HL-60 (cell line): ENCODE measurements at regions not wholly inside any gene's neighbourhood (a gene's known extent, or its start where the extent isn't known, plus 50 kb on each side); places are given as distances from the start of the nearest gene placed in this dataset.
"Not testable (repeated sequence)": the region's sequence is repeated elsewhere in the genome, so short reads cannot be mapped to it uniquely, and the experiment has no call there.

Experiments
- DNase-seq, 2 experiments: peaks; one replicate each; pipeline ENCODE4 v3.0.0-alpha.2; 2010 to 2020; ENCODE audit warnings: low read depth in 1 of 2, low spot score in 1 of 2
- H3K27ac ChIP-seq: fragments of 250-450 bp; sonication (Bioruptor Pico); replicated peaks from 2 replicates; pipeline ENCODE4 v1.5.1; 2020; ENCODE audit warnings: mild to moderate bottlenecking, moderate library complexity
- H3K27me3 ChIP-seq: fragments of 250-450 bp; sonication (Bioruptor Pico); 2 replicates; pipeline ENCODE4 v1.5.1; 2021; ENCODE audit warnings: mild to moderate bottlenecking, moderate library complexity; ENCODE audit not compliant: insufficient read depth, poor library complexity, severe bottlenecking
- H3K4me3 ChIP-seq: replicated peaks from 2 replicates; pipeline ENCODE4 v1.5.1; 2011; ENCODE audit warnings: mild to moderate bottlenecking, control low read depth, low read length; ENCODE audit not compliant: insufficient read depth
- CTCF ChIP-seq: IDR thresholded peaks from one replicate; pipeline ENCODE4 v1.5.1; 2011; ENCODE audit warnings: low read length, control low read depth, inconsistent platforms; ENCODE audit not compliant: insufficient read depth
- GABPA ChIP-seq: IDR thresholded peaks from 2 replicates; pipeline ENCODE4 v1.6.1; 2012; ENCODE audit warnings: low read depth
- POLR2AphosphoS5 ChIP-seq: IDR thresholded peaks from 2 replicates; pipeline ENCODE4 v1.6.1; 2012; ENCODE audit warnings: low read depth
- REST ChIP-seq: IDR thresholded peaks from 2 replicates; pipeline ENCODE4 v1.6.1; 2012; ENCODE audit warnings: low read depth; ENCODE audit not compliant: insufficient replicate concordance
- SPI1 ChIP-seq: IDR thresholded peaks from 2 replicates; pipeline ENCODE4 v1.6.1; 2012; ENCODE audit warnings: low read depth, mild to moderate bottlenecking, borderline replicate concordance

- no peak for DNase-seq
- no peak overlapping the region for H3K4me3 ChIP-seq
- no peaks in the 10 kb centered on the region for H3K27me3 ChIP-seq
- H3K27ac ChIP-seq = no peak overlapping the region
- no peak for TF ChIP-seq REST
- TF ChIP-seq POLR2AphosphoS5 = no peak
- no peak for TF ChIP-seq GABPA
- TF ChIP-seq CTCF = no peak
- TF ChIP-seq SPI1 = no peak
These were observed 78.9 kb upstream of the AMN1 start for GRCh38 chr12:31807773-31808097.

GRCh38 chr12:31807081-31807772, 78.4 kb upstream of the AMN1 start:
- not testable (repeated sequence) for H3K27me3 ChIP-seq, H3K27ac ChIP-seq, DNase-seq, H3K4me3 ChIP-seq

GRCh38 chr12:31805681-31806080, 76.9 kb upstream of the AMN1 start:
- not testable (repeated sequence) for H3K27ac ChIP-seq, H3K27me3 ChIP-seq, DNase-seq, H3K4me3 ChIP-seq

- not testable (repeated sequence) for H3K4me3 ChIP-seq, H3K27me3 ChIP-seq, H3K27ac ChIP-seq, DNase-seq
These were observed 75.9 kb upstream of the AMN1 start for GRCh38 chr12:31804707-31805106.

GRCh38 chr12:31804185-31804504, 75.3 kb upstream of the AMN1 start:
- TF ChIP-seq REST (no peak), GABPA (no peak), POLR2AphosphoS5 (no peak), CTCF (no peak), SPI1 (no peak)
- Histone ChIP-seq H3K27me3 (no peaks in the 10 kb centered on the region), H3K27ac (no peak overlapping the region), H3K4me3 (no peak overlapping the region)
- no peak for DNase-seq
